Heart left ventricle (tissue), 13 donors: ENCODE measurements at regions not wholly inside any gene's neighbourhood (a gene's known extent, or its start where the extent isn't known, plus 50 kb on each side); places are given as distances from the start of the nearest gene placed in this dataset.

ENCODE experiments used
- CTCF ChIP-seq, 12 donors: fragments of 200-600 bp; sonication (generic) in 4 of 12; IDR thresholded peaks; one replicate each; pipeline versions ENCODE4 v1.5.0 to v1.8.0; 2018 to 2022; ENCODE audit warnings: antibody characterized with exemption in 12 of 12, mild to moderate bottlenecking in 5 of 12
- POLR2A ChIP-seq, 2 donors: fragments of 450-650 bp; IDR thresholded peaks; one replicate each; pipeline ENCODE4 v1.6.1; 2017; ENCODE audit warnings: antibody characterized with exemption in 2 of 2, mild to moderate bottlenecking in 2 of 2, moderate library complexity in 2 of 2
- donor health status: ischemic (EF 13 %, LVEDD 7.1; RV severe dilation, severe dysfunction).
- donor health status: DM: no; HTN: yes; CAD: no.
- donor health status: DM: no; HTN: no; CAD: no.
- donor health status: ischemic (EF 25% LVEDD 6.9; RV normal size, moderate dysfunction).
- donor health status: ischemic (EF 25% LVEDD 5.7; RV mildly dilated, moderate dysfunction).
- donor health status: ischemic (EF 35%, LVEDD 5.7; RV mildly dilated, moderate dysfunction).
- donor health status: nonischemic (EF 11% LVEDD 7.7; RV severe dilation, severe dysfunction).
- donor health status: DM: yes; HTN: yes; CAD: no.
- donor health status: PGD.
- donor health status: ischemic (EF 29% LVEDD 5.4; RV normal size, mild dysfunction).
- donor health status: nonischemic (EF 23%, LVEDD 6.1; RV moderate dilation, normal function).

GRCh38 chr2:9782197-9782719 is 61.0 kb upstream of the TAF1B start:
- no peak for TF ChIP-seq CTCF (IDR thresholded peaks at IDR 0.05)
- no peak for TF ChIP-seq POLR2A (IDR thresholded peaks at IDR 0.05)
